Mesodermal cell (in vitro differentiated cells): ENCODE measurements at regions not wholly inside any gene's neighbourhood (a gene's known extent, or its start where the extent isn't known, plus 50 kb on each side); places are given as distances from the start of the nearest gene placed in this dataset.

ENCODE experiments used
- H3K27ac ChIP-seq: 2 replicates; pipeline ENCODE4 v1.7.0; 2013; ENCODE audit warnings: mild to moderate bottlenecking, low read depth, low read length, moderate library complexity; ENCODE audit not compliant: severe bottlenecking
- H3K36me3 ChIP-seq: 2 replicates; pipeline ENCODE4 v1.7.1; 2013; ENCODE audit warnings: mild to moderate bottlenecking, low read length, moderate library complexity; ENCODE audit not compliant: control insufficient read depth, insufficient read depth
- H3K4me1 ChIP-seq: one replicate; pipeline ENCODE4 v1.7.1; 2013; ENCODE audit warnings: mild to moderate bottlenecking, low read length; ENCODE audit not compliant: insufficient read depth, control insufficient read depth, poor library complexity, severe bottlenecking
- H3K4me3 ChIP-seq: 2 replicates; pipeline ENCODE4 v1.7.0; 2013; ENCODE audit warnings: low read length, control low read depth, mild to moderate bottlenecking; ENCODE audit not compliant: insufficient read depth, poor library complexity, severe bottlenecking; ENCODE audit errors: extremely low read depth
- H3K9me3 ChIP-seq: 2 replicates; pipeline ENCODE4 v1.7.1; 2013; ENCODE audit warnings: mild to moderate bottlenecking, low read length, moderate library complexity; ENCODE audit not compliant: control insufficient read depth
- WGBS, 2 experiments: methylation state at CpG; one replicate each; pipeline ENCODE4 v1.1.5; 2013; ENCODE audit warnings: missing lambda C conversion rate in 2 of 2; ENCODE audit not compliant: insufficient coverage in 2 of 2; 5-methylcytosine and 5-hydroxymethylcytosine counted together

- 57 to 79% methylated on average over 1 to 2 of the region's 3 CpGs for WGBS, 2 experiments
- Histone ChIP-seq H3K9me3 (no peaks in the 10 kb centered on the region), H3K36me3 (no peaks in the 10 kb centered on the region), H3K4me3 (no peak overlapping the region), H3K27ac (no peak overlapping the region), H3K4me1 (no peaks in the 10 kb centered on the region)
Measured at GRCh38 chr13:39876258-39876657, 220.8 kb downstream of the COG6 start.

GRCh38 chr13:39877134-39877533 lies 221.7 kb downstream of the COG6 start:
- Histone ChIP-seq H3K27ac (no peak overlapping the region), H3K9me3 (no peaks in the 10 kb centered on the region), H3K4me3 (no peak overlapping the region), H3K4me1 (no peaks in the 10 kb centered on the region), H3K36me3 (no peaks in the 10 kb centered on the region)
- 92 to 97% methylated on average over 4 to 5 of the region's 5 CpGs for WGBS, 2 experiments

- H3K9me3 ChIP-seq, result peaks cover 14% of the 10 kb centered on the region
- no peak overlapping the region for H3K4me3 ChIP-seq
- H3K27ac ChIP-seq, result no peak overlapping the region
- no peaks in the 10 kb centered on the region for H3K4me1 ChIP-seq
- 78 to 90% methylated on average over 2 to 3 of the region's 4 CpGs for WGBS, 2 experiments
- H3K36me3 ChIP-seq, result no peaks in the 10 kb centered on the region
Measured at GRCh38 chr13:39879286-39880035, 224.0 kb downstream of the COG6 start.

- Histone ChIP-seq H3K4me3 (no peak overlapping the region), H3K27ac (no peak overlapping the region), H3K9me3 (peaks cover 15% of the 10 kb centered on the region), H3K4me1 (no peaks in the 10 kb centered on the region), H3K36me3 (no peaks in the 10 kb centered on the region)
- 42% methylated on average over 2 of the region's 2 CpGs for WGBS, 2 experiments
Measured at GRCh38 chr13:39881383-39881782, 225.9 kb downstream of the COG6 start.

GRCh38 chr13:39881887-39882286 lies 226.4 kb downstream of the COG6 start:
- no peak overlapping the region for H3K27ac ChIP-seq
- 82 to 100% methylated on average over 1 of the region's 1 CpG for WGBS, 2 experiments
- H3K4me1 ChIP-seq, result no peaks in the 10 kb centered on the region

GRCh38 chr13:39884166-39884565 lies 228.7 kb downstream of the COG6 start:
- Histone ChIP-seq H3K27ac (no peak overlapping the region), H3K4me1 (no peaks in the 10 kb centered on the region), H3K9me3 (peaks cover 15% of the 10 kb centered on the region), H3K4me3 (no peak overlapping the region), H3K36me3 (no peaks in the 10 kb centered on the region)
- no CpG with 5 or more reads among the region's 1 CpG for WGBS, 2 experiments

More at GRCh38 chr13:39881887-39882286, 226.4 kb downstream of the COG6 start:
- no peak overlapping the region for H3K4me3 ChIP-seq
- H3K9me3 ChIP-seq, result peaks cover 15% of the 10 kb centered on the region
- H3K36me3 ChIP-seq, result no peaks in the 10 kb centered on the region

- Histone ChIP-seq H3K36me3 (no peaks in the 10 kb centered on the region), H3K4me3 (no peak overlapping the region), H3K9me3 (peaks cover 15% of the 10 kb centered on the region), H3K27ac (no peak overlapping the region), H3K4me1 (no peaks in the 10 kb centered on the region)
Measured at GRCh38 chr13:39886336-39886735, 230.9 kb downstream of the COG6 start.

- Histone ChIP-seq H3K9me3 (peaks cover 15% of the 10 kb centered on the region), H3K27ac (no peak overlapping the region), H3K4me1 (no peaks in the 10 kb centered on the region), H3K36me3 (no peaks in the 10 kb centered on the region), H3K4me3 (no peak overlapping the region)
- 88% methylated on average over 1 of the region's 2 CpGs; no CpG with 5 or more reads in 1 of the 2 experiments for WGBS, 2 experiments
Measured at GRCh38 chr13:39887387-39887786, 231.9 kb downstream of the COG6 start.

GRCh38 chr13:39888865-39889810 lies 233.7 kb downstream of the COG6 start:
- WGBS, 2 experiments, result 82 to 86% methylated on average over 1 to 2 of the region's 4 CpGs
- no peaks in the 10 kb centered on the region for H3K4me1 ChIP-seq
- no peak overlapping the region for H3K4me3 ChIP-seq
- peaks cover 4% of the 10 kb centered on the region for H3K9me3 ChIP-seq
- no peak overlapping the region for H3K27ac ChIP-seq
- H3K36me3 ChIP-seq, result no peaks in the 10 kb centered on the region

GRCh38 chr13:39890537-39890936 lies 235.1 kb downstream of the COG6 start:
- 86 to 95% methylated on average over 2 to 4 of the region's 4 CpGs for WGBS, 2 experiments
- no peak overlapping the region for H3K27ac ChIP-seq

More at GRCh38 chr13:39890537-39890936, 235.1 kb downstream of the COG6 start:
- Histone ChIP-seq H3K4me1 (no peaks in the 10 kb centered on the region), H3K4me3 (no peak overlapping the region), H3K9me3 (no peaks in the 10 kb centered on the region), H3K36me3 (no peaks in the 10 kb centered on the region)
